GM21619 (cell line): ENCODE measurements at regions not wholly inside any gene's neighbourhood (a gene's known extent, or its start where the extent isn't known, plus 50 kb on each side); places are given as distances from the start of the nearest gene placed in this dataset.

Source experiments
- ATAC-seq: cut with Tn5 transposase; IDR thresholded peaks from one replicate; pipeline ENCODE4 v1.9.1; 2021; ENCODE audit not compliant: unreplicated experiment

DNA sequence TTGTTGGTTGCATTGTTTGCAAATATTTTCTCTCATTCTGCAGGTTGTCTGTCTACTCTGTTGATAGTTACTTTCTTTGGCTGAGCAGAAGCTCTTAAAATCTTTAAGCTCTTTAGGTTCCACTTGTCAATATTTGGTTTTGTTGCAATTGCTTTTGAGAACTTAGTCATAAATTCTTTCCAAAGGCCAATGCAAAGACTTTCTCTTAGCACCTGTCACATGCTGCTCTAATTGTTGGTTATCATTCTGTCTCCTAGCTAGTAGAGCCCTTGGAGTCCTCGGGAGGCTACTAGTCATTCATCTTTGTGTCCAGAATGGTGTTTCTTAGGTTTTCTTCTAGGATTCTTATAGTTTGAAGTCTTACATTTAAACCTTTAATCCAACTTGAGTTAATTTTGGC, 312.7 kb upstream of the PROX1 start:
- no peak for ATAC-seq

DNA sequence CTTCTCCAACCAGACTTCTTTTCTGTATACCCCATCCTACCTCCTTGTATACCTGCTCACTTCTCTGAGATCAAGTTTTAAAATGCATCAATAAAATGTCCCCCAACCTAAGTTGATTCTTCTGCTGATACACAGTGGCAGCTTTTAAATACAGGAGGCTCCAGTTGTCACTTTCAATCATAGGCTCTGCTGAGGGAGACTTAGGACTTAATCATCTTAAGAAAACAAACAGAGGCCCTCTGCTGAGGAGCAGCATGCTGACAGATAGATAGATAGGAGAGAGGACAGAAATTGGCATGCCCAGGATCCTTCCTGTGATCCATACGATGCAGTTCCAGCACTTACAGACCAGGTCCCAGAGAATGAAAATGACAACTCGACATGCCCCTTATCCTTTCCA, 311.0 kb upstream of the PROX1 start:
- no peak for ATAC-seq

DNA sequence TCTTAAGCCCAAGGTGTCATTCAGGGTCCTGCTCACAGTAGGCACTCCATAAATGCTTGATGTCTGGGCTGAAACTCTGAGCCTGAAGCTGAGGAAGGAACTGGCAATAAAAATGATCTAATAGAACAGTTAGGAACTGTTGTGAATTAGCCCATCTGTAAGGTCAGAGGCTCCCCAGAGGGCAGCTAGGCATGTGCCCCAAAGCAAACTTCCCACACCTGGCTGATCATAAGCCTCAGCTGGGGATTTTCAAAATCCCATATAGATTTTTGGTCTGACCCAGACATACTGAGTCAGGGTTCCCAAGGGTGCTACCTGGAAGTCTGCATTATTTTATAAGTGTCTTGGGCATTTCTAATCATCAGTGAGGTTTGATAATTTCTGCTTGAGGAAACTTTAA, 309.4 kb upstream of the PROX1 start:
- no peak for ATAC-seq

DNA sequence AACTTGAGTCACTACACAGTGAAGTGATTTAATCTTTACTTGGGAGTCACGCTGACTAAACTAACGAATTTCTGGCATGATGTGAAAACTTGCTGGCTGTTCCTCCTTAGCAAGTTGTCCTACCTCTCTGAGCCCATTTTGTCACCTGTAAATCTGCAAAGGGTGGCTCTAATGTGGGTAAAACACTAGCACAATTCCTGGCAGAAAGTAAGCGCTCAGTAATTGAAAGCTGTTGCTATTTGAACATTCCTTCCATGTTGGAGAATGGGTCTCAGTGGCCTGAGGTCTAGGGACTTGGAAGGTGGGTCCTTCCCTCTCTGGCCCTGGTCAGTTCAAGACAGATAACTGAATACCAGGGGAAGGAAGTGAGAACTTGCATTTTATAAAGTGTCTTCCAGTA, 309.0 kb upstream of the PROX1 start:
- no peak for ATAC-seq

DNA sequence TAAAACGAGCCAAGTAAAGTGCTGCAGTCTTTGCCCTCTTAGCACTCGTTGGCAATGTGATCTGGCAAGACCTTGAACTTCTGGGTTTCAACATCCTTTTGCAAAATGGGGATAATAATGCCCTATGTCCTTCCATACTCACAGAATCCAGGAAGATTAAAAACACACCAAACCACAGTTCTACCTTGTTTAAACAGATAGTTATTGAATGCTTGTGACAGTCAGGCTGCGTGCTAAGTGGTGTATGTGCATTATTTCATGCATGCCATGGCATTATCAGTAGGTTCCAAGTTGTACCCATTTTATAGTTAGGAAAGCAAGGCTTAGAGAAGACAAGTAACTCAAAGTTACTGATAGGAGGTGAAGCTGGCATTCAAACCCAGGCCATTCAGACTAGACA, 308.6 kb upstream of the PROX1 start:
- no peak for ATAC-seq

DNA sequence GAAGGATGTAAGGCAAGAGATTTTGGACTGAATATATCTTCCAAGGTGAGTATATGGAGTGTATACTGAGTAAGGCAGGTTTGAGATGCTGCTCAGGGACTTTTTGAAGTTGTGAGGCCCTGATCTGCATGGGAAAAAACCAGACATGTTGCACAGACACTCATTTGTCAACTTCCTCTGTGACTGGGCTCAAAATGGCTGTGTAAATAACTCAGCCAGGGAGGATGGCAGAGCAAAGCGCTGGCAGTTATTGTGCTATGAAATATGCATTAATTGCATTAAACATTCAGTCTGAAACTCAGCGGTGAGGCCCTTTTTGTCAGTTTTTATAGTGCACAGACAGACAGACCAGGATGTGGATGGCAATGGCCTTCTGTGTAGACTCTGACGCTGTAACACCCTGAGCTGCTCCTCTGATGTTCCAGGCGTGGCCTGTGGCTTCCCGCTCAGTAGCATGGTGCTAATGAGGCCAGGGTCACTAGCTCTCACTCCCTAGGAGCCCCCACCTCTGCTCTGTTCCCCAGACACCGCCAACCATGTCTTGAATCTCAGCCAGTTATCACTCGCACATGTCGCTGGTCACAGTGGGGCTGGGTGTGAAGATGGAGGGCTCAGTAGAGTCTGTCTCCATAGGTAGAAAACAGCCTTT, 307.0 kb upstream of the PROX1 start:
- no peak for ATAC-seq

DNA sequence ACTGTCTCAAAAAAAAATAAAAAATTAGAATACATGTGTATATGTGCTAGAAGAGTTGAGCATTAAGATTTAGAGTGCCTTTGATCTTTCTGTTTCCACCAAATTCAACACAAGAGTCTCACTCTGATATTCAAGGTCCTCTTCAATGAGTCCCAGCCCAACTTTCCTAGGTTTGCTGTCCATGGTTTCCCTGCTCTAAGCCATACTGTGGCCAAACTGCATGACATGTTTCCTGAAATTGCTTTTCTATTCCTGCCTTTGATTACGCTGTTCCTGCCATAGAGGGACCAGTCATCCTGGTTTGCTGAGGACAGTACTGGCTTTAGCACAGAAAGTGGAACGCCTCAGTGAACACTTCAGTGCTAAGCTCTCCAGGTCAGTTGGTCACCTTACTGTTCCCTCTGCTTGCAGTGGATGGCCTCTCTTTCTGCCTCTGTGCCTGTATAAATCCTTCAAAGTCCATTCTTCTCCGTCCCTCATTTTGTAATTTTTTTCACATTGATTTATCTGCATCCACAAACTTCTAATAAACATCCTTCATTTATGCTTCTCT, 305.9 kb upstream of the PROX1 start:
- no peak for ATAC-seq

DNA sequence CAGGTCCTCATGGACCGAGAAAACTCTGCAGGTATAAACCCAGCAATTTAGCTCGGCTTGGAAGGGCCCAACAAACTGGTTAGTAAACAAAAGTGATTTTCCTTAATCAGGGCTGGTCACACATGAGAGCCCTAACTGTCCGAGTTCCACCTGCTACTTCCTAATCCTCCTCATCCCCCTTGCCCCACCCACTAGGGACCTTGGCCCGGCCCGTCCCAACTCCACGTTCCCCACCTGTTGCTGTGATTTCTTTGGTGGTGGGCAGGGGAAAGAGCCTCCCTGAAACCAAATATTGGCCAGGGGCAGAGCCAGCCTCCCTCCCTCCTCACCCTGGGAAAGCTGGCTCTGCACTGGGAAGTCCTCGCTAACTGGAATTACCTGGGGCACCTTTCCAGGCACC, 304.2 kb upstream of the PROX1 start:
- no peak for ATAC-seq

DNA sequence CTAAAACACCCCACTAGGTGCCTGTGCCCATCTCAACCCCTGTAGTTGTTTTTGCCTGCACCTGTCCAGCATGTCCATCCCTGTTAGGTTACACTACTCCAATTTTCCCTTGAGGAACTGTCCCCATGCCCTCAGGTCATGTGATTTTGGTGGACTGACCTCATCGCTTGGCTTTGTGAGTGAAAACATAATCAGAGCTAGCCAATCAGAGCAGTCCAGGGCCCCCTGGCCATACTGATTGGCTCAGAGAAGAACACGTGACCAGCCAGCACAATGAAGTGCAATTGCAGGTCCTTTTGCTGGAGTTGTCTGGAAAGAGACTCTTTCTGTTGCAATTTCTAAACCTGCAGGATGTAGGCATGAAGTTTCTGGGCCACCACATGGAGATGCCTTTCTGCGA, 303.3 kb upstream of the PROX1 start:
- no peak for ATAC-seq

DNA sequence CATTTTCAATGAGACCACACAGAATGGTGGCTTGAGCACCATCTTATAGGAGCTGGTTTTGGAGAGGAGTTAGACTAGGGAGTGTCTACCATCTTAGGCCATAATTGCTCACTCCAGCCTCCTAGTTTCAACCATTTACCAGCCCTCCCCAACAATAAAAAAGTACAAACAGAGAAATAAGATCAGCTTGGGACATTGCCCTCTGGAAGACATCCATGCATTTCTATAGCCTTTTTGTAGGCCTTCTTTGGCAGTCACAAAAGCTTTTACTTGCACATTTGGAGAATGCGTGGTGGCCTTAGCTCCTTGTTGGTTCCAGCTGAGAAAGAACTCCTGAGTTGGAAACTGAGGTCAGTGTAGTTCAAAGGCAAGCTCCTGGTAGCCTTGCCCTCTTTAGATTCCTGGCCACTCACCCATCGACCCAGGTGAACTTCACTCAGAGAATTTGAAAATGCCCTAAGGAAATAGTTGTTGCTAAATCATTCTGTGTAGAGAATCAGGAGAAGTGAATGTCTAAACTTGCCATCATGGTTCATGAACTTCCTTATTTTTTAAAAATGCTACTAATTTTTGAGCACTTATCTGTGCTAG, 301.7 kb upstream of the PROX1 start:
- no peak for ATAC-seq

DNA sequence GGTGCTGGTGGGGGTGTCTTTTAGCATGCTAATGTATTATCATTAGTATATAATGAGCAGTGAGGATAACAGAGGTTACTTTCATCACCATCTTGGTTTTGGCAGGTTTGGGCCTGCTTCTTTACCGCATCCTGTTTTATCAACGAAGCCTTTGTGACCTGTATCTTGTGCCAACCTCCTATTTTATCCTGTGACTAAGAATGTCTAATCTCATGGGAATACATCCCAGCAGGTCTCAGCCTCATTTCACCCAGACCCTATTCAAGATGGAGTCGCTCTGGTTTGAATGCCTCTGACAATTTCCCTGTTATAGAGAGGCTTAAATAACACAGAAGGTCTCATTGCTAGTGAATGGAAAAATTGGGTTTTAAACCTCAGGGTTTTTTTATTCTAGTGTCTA, 300.8 kb upstream of the PROX1 start:
- ATAC-seq, result no peak

DNA sequence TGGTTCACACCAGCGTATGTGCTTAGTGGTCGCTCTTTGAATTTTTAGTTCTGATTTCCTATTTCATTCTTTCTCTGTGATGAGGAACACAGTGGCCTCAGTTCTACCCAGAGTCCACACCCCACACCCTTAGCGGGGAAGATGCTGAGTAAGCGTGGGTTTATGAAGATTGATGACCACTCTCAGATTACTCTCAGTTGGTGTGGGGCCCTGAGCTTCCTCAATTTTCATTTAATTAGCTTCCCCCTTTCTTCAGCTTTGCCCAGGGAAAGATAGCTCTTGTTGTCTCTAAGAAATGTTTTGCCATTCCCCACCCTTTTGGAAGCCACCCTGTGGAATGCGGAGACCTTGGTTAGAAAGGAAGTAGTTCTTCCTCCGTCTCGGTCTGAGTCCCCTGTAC, 299.9 kb upstream of the PROX1 start:
- no peak for ATAC-seq

DNA sequence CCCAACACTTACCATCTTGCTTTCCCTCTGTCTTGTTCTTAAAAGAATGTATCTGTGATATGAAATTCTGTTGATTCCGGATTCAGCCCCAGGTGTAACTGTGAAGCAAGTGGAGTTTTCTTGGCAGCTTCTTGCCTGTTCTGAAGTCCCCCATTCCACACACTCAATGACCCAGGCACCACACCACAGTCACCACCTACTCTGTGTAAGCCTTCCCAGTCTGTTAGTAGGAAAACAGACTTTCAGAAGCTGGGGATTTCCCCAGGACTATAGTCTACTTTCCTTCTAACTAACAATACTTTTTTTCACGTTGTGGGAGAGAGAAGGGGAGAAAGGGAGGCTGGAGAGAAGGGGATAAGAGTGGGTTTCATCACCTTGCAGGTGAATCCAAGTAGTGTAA, 299.1 kb upstream of the PROX1 start:
- no peak for ATAC-seq

DNA sequence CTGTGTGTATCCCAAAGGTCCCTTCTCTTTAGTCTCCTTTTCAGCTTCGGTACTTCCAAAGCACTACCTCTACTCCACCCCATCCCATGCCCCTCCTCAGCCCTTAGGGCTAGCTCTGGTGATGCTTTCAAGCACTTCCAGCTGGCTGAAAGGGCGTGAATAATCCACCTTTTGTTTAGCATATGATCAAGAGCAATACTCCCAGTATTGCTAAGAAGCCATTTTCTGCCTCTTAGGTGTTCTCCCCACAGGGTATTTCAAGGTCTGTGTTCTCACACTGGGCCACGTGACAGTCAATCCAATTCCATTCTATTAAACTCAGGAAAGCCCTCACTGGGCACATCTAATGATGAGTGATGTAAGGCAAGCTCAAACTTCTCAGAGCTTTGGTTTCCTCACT, 298.5 kb upstream of the PROX1 start:
- ATAC-seq, result no peak

DNA sequence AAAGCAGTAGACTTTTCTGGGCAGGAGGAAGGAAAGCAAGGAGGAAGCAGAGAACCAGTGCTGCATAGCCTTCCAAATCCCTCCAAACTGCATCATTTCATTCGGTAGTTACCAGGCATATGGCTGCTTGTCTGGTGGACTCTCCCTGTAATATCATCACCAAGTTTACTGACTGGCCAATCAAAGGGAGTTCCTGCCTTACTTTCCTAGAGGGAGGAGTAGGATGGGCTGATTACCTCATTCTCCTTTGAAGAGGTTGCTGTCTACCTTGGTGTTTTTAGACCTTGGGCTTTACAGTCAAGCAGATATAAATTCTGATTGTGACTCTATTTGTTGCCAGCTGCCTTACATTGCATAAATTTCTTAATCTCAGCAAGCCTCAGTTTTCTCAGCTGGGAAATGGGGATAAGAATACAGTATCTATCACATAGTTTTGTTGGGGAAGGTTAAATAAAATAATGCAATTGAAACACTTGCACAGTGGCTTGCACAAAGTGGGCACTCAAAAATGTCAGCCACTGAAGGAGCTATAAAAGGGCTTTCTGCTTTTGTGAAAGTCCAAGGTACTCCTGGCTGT, 297.3 kb upstream of the PROX1 start:
- ATAC-seq, result no peak

DNA sequence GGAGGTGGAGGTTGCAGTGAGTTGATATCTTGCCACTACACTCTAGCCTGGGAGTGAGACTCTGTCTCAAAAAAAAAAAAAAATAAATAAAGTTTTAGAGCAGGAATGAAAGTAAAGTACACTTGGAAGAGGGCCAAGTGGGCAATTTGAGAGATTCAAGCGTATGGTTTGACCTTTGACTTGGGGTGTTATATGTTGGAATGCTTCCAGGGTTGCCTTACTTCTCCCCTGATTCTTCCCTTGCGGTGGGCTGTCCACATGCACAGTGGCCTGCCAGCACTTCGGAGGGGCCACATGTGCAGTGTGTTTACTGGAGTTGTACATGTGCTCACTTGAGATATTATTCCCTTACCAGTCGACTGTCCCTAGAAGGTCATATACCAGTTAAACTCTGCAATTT, 295.5 kb upstream of the PROX1 start:
- ATAC-seq, result no peak

DNA sequence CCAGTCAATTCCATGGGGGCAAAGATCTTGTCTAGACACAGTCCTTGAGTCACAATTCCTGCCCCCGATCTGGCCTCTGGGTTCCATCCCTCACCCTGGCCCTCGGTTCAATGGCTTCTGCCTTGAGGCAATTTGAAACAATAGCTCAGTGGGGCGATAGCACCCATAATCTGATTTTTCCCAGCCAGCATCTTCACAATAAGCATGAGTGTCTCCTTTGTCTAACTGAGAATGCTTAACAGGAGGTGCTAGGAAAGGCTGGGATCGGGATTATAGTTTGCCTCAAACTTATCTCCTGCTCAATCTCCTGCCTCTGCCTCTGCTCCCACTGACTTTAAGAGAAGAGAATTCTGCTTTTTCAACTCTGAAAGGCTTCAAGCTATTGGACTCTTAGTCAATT, 293.9 kb upstream of the PROX1 start:
- ATAC-seq, result no peak

DNA sequence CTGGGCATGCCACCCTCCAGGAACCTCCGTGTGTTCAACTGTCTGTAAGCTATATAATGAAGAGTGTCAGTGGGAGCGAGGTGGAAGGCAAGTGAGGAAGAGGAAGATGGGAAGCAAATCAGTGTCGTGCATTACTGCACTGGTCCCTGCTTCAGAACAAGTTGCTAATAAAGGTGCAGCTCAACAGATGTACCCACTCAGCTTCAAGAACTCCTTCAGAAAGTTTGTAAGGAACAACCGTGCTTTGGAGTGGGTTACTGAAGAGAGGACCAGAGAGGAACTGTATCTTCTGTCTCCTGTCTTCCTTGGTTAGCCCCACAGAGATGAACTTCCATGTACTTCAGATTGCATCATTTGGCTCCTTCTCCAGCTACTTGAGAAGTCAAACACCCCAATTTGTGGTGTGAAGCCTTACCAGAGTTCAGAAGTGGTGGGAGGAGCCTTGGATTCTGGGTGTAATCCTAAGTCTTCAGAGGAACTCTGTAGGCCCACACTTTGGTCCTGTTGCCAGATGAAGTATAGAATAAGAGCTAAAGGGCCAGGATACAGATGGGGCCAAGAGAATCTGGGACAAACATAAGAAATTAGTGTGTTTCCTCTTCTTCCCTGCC, 290.5 kb upstream of the PROX1 start:
- ATAC-seq, result no peak

DNA sequence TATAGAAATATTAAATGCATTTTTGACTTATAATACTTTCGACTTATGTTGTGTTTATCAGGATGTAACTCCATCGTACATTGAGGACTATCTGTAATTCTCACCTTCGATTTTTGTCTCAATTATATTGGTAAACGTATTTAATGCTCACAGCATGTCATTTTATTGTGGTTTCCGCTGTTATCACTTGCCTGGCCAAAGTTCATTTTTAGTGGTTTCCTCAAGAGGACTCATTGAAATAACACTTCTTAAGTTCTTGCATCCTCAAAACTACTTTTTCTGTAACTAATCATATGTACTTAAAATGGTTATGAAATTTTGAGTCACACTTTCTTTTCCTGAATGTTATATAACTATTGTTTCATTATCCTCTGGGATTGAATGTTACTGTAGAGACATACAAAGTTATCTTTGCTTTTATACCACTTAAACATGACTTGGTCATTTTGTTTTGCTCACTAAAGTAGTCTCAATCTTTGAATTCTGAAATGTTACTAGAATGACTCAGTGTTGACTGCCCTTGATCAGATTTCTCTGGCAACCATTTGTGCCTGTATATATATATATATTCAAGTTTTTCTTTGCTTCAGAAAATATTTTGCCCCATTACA, 289.6 kb upstream of the PROX1 start:
- ATAC-seq, result no peak

DNA sequence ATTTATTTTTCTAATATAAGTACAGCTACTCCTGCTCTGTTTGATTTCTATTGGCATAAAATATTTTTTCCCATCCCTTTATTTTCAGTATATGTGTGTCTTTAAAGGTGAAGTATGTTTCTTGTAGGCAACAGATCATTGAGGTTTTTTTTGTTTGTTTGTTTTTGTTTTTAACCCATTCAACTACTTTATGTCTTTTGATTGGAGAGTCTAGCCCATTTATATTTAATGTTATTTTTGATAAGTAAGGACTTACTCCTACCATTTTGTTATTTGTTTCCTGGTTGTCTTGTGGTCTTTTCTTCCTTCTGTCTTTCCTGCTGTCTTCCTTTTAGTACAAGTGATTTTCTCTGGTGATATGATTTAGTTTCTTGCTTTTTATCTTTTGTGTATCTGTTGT, 285.1 kb upstream of the PROX1 start:
- no peak for ATAC-seq

DNA sequence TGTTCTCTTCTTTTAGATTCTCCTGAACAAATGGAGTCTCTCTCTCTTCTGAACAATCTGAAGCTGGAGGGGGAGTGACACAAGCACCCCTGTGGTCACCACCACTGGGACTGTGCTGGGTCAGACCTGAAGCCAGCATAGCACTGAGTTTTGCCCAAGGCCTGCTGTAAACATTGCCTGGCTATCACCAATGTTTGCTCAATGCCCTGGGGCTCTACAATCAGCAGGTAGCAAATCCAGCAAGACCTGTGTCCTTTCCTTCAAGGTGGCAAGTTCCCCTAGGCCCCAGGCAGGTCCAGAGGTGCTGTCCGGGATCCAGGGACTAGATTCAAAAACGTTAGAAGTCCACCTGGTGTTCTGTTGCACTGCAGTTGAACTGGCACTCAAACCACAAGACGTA, 282.8 kb upstream of the PROX1 start:
- no peak for ATAC-seq
